ENCODE measurements at regions not wholly inside any gene's neighbourhood (a gene's known extent, or its start where the extent isn't known, plus 50 kb on each side); places are given as distances from the start of the nearest gene placed in this dataset.

GRCh38 chr9:117616431-117616831 lies 87.8 kb upstream of the TLR4 start:
- TF ChIP-seq CTCF (IDR thresholded peaks at IDR 0.05), result no peak
- no peak for TF ChIP-seq POLR2A (IDR thresholded peaks at IDR 0.05)

Measured in testis (tissue), 2 donors.